ENCODE measurements at regions not wholly inside any gene's neighbourhood (a gene's known extent, or its start where the extent isn't known, plus 50 kb on each side); places are given as distances from the start of the nearest gene placed in this dataset.

DNA sequence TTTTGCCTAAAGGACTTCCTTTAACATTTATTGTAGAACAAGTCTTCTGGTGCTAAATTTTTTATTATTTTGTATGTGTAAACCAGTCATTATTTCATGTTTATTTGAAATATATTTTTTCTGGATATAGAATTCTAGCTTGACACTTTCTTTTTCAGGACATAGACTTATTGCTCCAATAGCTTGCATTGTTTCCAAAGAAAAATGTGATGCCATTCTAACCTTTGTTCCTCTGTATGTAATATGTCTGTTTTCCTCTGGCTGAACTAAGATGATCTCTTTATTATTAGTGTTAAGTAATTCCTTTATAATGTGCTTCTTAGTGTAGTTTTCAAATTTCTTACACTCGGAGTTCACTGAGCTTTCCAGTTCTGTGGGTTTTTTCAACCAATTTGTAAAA is 174.1 kb upstream of the STARD13 start:
- TF ChIP-seq, protein P1, sequence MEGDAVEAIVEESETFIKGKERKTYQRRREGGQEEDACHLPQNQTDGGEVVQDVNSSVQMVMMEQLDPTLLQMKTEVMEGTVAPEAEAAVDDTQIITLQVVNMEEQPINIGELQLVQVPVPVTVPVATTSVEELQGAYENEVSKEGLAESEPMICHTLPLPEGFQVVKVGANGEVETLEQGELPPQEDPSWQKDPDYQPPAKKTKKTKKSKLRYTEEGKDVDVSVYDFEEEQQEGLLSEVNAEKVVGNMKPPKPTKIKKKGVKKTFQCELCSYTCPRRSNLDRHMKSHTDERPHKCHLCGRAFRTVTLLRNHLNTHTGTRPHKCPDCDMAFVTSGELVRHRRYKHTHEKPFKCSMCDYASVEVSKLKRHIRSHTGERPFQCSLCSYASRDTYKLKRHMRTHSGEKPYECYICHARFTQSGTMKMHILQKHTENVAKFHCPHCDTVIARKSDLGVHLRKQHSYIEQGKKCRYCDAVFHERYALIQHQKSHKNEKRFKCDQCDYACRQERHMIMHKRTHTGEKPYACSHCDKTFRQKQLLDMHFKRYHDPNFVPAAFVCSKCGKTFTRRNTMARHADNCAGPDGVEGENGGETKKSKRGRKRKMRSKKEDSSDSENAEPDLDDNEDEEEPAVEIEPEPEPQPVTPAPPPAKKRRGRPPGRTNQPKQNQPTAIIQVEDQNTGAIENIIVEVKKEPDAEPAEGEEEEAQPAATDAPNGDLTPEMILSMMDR (IDR thresholded peaks at IDR 0.05) = no peak
- no peak for TF ChIP-seq POLR2AphosphoS5 (IDR thresholded peaks at IDR 0.05)
